ENCODE measurements at regions not wholly inside any gene's neighbourhood (a gene's known extent, or its start where the extent isn't known, plus 50 kb on each side); places are given as distances from the start of the nearest gene placed in this dataset.

GRCh38 chr2:153802671-153803070, 69.1 kb upstream of the GALNT13 start:
- no peak for DNase-seq (ENCODE audit: low read depth, low spot score)
- TF ChIP-seq POLR2AphosphoS5 (IDR thresholded peaks at IDR 0.05; ENCODE audit: borderline replicate concordance, low read depth, low read length), result no peak
- no peak for TF ChIP-seq EZH2 (IDR thresholded peaks at IDR 0.05)
- TF ChIP-seq FOXP2 (optimal IDR thresholded peaks at IDR 0.05; ENCODE audit: control extremely low read depth, extremely low read length, insufficient read depth), result no peak
- Histone ChIP-seq H3K9me3 (ENCODE audit: low read depth, low read length) (no peaks in the 10 kb centered on the region), H3K4me3 (no peak overlapping the region), H3K9ac (ENCODE audit: insufficient read length) (no peak overlapping the region), H3K36me3 (ENCODE audit: insufficient read depth, low read length) (no peaks in the 10 kb centered on the region), H3K27ac (no peak overlapping the region)

- H3K36me3 ChIP-seq (ENCODE audit: insufficient read depth, low read length), result no peaks in the 10 kb centered on the region
- DNase-seq (ENCODE audit: low read depth, low spot score), result no peak
These were observed 63.0 kb upstream of the GALNT13 start for GRCh38 chr2:153808679-153809078.

GRCh38 chr2:153811516-153811915, 60.2 kb upstream of the GALNT13 start:
- TF ChIP-seq FOXP2 (optimal IDR thresholded peaks at IDR 0.05; ENCODE audit: control extremely low read depth, extremely low read length, insufficient read depth) (no peak), EZH2 (IDR thresholded peaks at IDR 0.05) (no peak), POLR2AphosphoS5 (IDR thresholded peaks at IDR 0.05; ENCODE audit: borderline replicate concordance, low read depth, low read length) (no peak)
- H3K27ac ChIP-seq, result no peak overlapping the region
- no peak for DNase-seq (ENCODE audit: low read depth, low spot score)
- H3K9me3 ChIP-seq (ENCODE audit: low read depth, low read length), result no peaks in the 10 kb centered on the region
- no peak overlapping the region for H3K4me3 ChIP-seq
- H3K36me3 ChIP-seq (ENCODE audit: insufficient read depth, low read length), result no peaks in the 10 kb centered on the region
- H3K9ac ChIP-seq (ENCODE audit: insufficient read length), result no peak overlapping the region

More at GRCh38 chr2:153808679-153809078, 63.0 kb upstream of the GALNT13 start:
- no peak overlapping the region for H3K4me3 ChIP-seq
- no peak overlapping the region for H3K9ac ChIP-seq (ENCODE audit: insufficient read length)
- no peak overlapping the region for H3K27ac ChIP-seq
- TF ChIP-seq EZH2 (IDR thresholded peaks at IDR 0.05) (no peak), POLR2AphosphoS5 (IDR thresholded peaks at IDR 0.05; ENCODE audit: borderline replicate concordance, low read depth, low read length) (no peak), FOXP2 (optimal IDR thresholded peaks at IDR 0.05; ENCODE audit: control extremely low read depth, extremely low read length, insufficient read depth) (no peak)
- H3K9me3 ChIP-seq (ENCODE audit: low read depth, low read length), result no peaks in the 10 kb centered on the region

GRCh38 chr2:153812632-153813031, 59.1 kb upstream of the GALNT13 start:
- no peak overlapping the region for H3K27ac ChIP-seq
- no peak for TF ChIP-seq POLR2AphosphoS5 (IDR thresholded peaks at IDR 0.05; ENCODE audit: borderline replicate concordance, low read depth, low read length)
- no peak for TF ChIP-seq FOXP2 (optimal IDR thresholded peaks at IDR 0.05; ENCODE audit: control extremely low read depth, extremely low read length, insufficient read depth)
- no peak for TF ChIP-seq EZH2 (IDR thresholded peaks at IDR 0.05)
- no peaks in the 10 kb centered on the region for H3K36me3 ChIP-seq (ENCODE audit: insufficient read depth, low read length)
- no peak overlapping the region for H3K4me3 ChIP-seq
- no peak for DNase-seq (ENCODE audit: low read depth, low spot score)
- H3K9me3 ChIP-seq (ENCODE audit: low read depth, low read length), result no peaks in the 10 kb centered on the region
- no peak overlapping the region for H3K9ac ChIP-seq (ENCODE audit: insufficient read length)

- no peak overlapping the region for H3K27ac ChIP-seq
- TF ChIP-seq FOXP2 (optimal IDR thresholded peaks at IDR 0.05; ENCODE audit: control extremely low read depth, extremely low read length, insufficient read depth) (no peak), EZH2 (IDR thresholded peaks at IDR 0.05) (no peak), POLR2AphosphoS5 (IDR thresholded peaks at IDR 0.05; ENCODE audit: borderline replicate concordance, low read depth, low read length) (no peak)
- H3K9ac ChIP-seq (ENCODE audit: insufficient read length), result no peak overlapping the region
- DNase-seq (ENCODE audit: low read depth, low spot score), result no peak
- H3K36me3 ChIP-seq (ENCODE audit: insufficient read depth, low read length), result no peaks in the 10 kb centered on the region
- no peak overlapping the region for H3K4me3 ChIP-seq
- H3K9me3 ChIP-seq (ENCODE audit: low read depth, low read length), result no peaks in the 10 kb centered on the region
These were observed 53.5 kb upstream of the GALNT13 start for GRCh38 chr2:153818242-153818641.

- TF ChIP-seq EZH2 (IDR thresholded peaks at IDR 0.05) (no peak), FOXP2 (optimal IDR thresholded peaks at IDR 0.05; ENCODE audit: control extremely low read depth, extremely low read length, insufficient read depth) (no peak), POLR2AphosphoS5 (IDR thresholded peaks at IDR 0.05; ENCODE audit: borderline replicate concordance, low read depth, low read length) (no peak)
- no peaks in the 10 kb centered on the region for H3K36me3 ChIP-seq (ENCODE audit: insufficient read depth, low read length)
- DNase-seq (ENCODE audit: low read depth, low spot score), result no peak
- no peak overlapping the region for H3K27ac ChIP-seq
- H3K9ac ChIP-seq (ENCODE audit: insufficient read length), result no peak overlapping the region
- H3K4me3 ChIP-seq, result no peak overlapping the region
- no peaks in the 10 kb centered on the region for H3K9me3 ChIP-seq (ENCODE audit: low read depth, low read length)
These were observed 52.6 kb upstream of the GALNT13 start for GRCh38 chr2:153819074-153819473.

GRCh38 chr2:153819501-153819900, 52.2 kb upstream of the GALNT13 start:
- no peak overlapping the region for H3K4me3 ChIP-seq
- TF ChIP-seq POLR2AphosphoS5 (IDR thresholded peaks at IDR 0.05; ENCODE audit: borderline replicate concordance, low read depth, low read length) (no peak), EZH2 (IDR thresholded peaks at IDR 0.05) (no peak), FOXP2 (optimal IDR thresholded peaks at IDR 0.05; ENCODE audit: control extremely low read depth, extremely low read length, insufficient read depth) (no peak)
- DNase-seq (ENCODE audit: low read depth, low spot score), result no peak
- no peak overlapping the region for H3K27ac ChIP-seq
- H3K9ac ChIP-seq (ENCODE audit: insufficient read length), result no peak overlapping the region
- no peaks in the 10 kb centered on the region for H3K9me3 ChIP-seq (ENCODE audit: low read depth, low read length)
- no peaks in the 10 kb centered on the region for H3K36me3 ChIP-seq (ENCODE audit: insufficient read depth, low read length)

Measured in SK-N-MC (cell line).